HepG2 (cell line): ENCODE measurements at regions not wholly inside any gene's neighbourhood (a gene's known extent, or its start where the extent isn't known, plus 50 kb on each side); places are given as distances from the start of the nearest gene placed in this dataset.
"Not testable (repeated sequence)": the region's sequence is repeated elsewhere in the genome, so short reads cannot be mapped to it uniquely, and the experiment has no call there.

Experiments
- ATAC-seq: fragments of 200-7000 bp; cut with Tn5 transposase; 3 replicates; pipeline ENCODE4 v1.9.1; 2020; ENCODE audit warnings: mild to moderate bottlenecking, moderate library complexity
- BruUV-seq: library from RNA; stranded (reverse); fragments of 400-500 nt; replicated peaks from 2 replicates; lab custom pipeline; 2021; lab: Mats Ljungman, UMichigan
- CTCF ChIA-PET: fragments of 300-600 bp; formaldehyde crosslinking; extraction: SDS; loops from one replicate; lab custom pipeline; 2021; ENCODE audit warnings: low total read pairs, inconsistent platforms, low intra/inter-chr PET ratio; lab: Yijun Ruan, JAX
- POLR2A ChIA-PET: fragments of 350-600 bp; sonication (Branson Sonifier 250); formaldehyde crosslinking; loops from one replicate; lab custom pipeline; 2020; ENCODE audit warnings: antibody characterized with exemption, inconsistent platforms; lab: Yijun Ruan, JAX
- DNase-seq: peaks from one replicate; pipeline ENCODE4 v3.0.0-alpha.2; 2015; ENCODE audit warnings: low spot score
- FAIRE-seq: peaks from 3 replicates; lab custom pipeline; 2011; peaks lifted over from hg19 to GRCh38; lab: Jason Lieb, UNC
- H2AFZ ChIP-seq: one replicate; pipeline ENCODE4 v1.6.1; 2011; ENCODE audit warnings: low read length, inconsistent platforms
- H3K27ac ChIP-seq: fragments of 300-600 bp; 3 replicates; pipeline ENCODE4 v1.8.0; 2011; ENCODE audit warnings: mixed run types, mild to moderate bottlenecking, mixed read lengths, low read length, inconsistent platforms; ENCODE audit not compliant: insufficient read depth; ENCODE audit errors: extremely low read length
- H3K27me3 ChIP-seq, 2 experiments: fragments of 200-600 bp in 1 of 2; 2 replicates in 1 of 2; 3 replicates in 1 of 2; pipeline versions ENCODE4 v1.6.0 to v1.8.0; 2011; ENCODE audit warnings: low read length in 2 of 2, mild to moderate bottlenecking in 2 of 2, moderate library complexity in 2 of 2, inconsistent platforms in 1 of 2; ENCODE audit not compliant: insufficient read depth in 2 of 2, control insufficient read depth in 1 of 2
- H3K36me3 ChIP-seq, 2 experiments: fragments of 200-600 bp in 1 of 2; replicated peaks in 1 of 2; 2 replicates in 1 of 2; 3 replicates in 1 of 2; pipeline versions ENCODE4 v1.5.1 to v1.8.0; 2011; ENCODE audit warnings: low read length in 2 of 2, inconsistent platforms in 1 of 2; ENCODE audit not compliant: insufficient read depth in 2 of 2, control insufficient read depth in 1 of 2
- H3K4me1 ChIP-seq: 2 replicates; pipeline ENCODE4 v1.5.1; 2012; ENCODE audit warnings: low read length, inconsistent platforms; ENCODE audit not compliant: insufficient read depth
- H3K4me2 ChIP-seq: 2 replicates; pipeline ENCODE4 v1.6.0; 2011; ENCODE audit warnings: low read depth, low read length, inconsistent platforms
- H3K4me3 ChIP-seq, 3 experiments: fragments of 200-600 bp in 1 of 3; sonication (generic), shearing (Covaris generic) in 1 of 3; replicated peaks in 1 of 3; 2 replicates each; pipeline ENCODE4 v1.5.1; 2011 to 2016; ENCODE audit warnings: low read length in 3 of 3, inconsistent platforms in 2 of 3, low read depth in 2 of 3, mild to moderate bottlenecking in 2 of 3, control low read depth in 1 of 3, mixed read lengths in 1 of 3; ENCODE audit not compliant: insufficient read depth in 1 of 3
- H3K79me2 ChIP-seq: one replicate; pipeline ENCODE4 v1.6.1; 2011; ENCODE audit warnings: low read length, inconsistent platforms; ENCODE audit not compliant: insufficient read depth
- H3K9ac ChIP-seq: 2 replicates; pipeline ENCODE4 v1.6.0; 2011; ENCODE audit warnings: mild to moderate bottlenecking, low read depth, low read length, inconsistent platforms; ENCODE audit not compliant: insufficient read depth
- H3K9me3 ChIP-seq: 2 replicates; pipeline ENCODE4 v1.5.1; 2012; ENCODE audit warnings: mild to moderate bottlenecking, low read length
- H4K20me1 ChIP-seq: 2 replicates; pipeline ENCODE4 v1.6.0; 2011; ENCODE audit warnings: inconsistent platforms, mild to moderate bottlenecking, low read length, moderate library complexity; ENCODE audit not compliant: insufficient read depth
- HNF4A ChIP-seq: sonication (generic); formaldehyde crosslinking; IDR thresholded peaks from 2 replicates; pipeline ENCODE4 v1.4.0; 2020; ENCODE audit warnings: missing genetic modification reagents
- SRSF1 ChIP-seq: fragments of 200-400 bp; formaldehyde crosslinking; optimal IDR thresholded peaks from 2 replicates; pipeline ENCODE3; 2017; ENCODE audit warnings: mild to moderate bottlenecking, low read depth, low read length, moderate library complexity
- TBX2 ChIP-seq: sonication (generic); formaldehyde crosslinking; IDR thresholded peaks from 2 replicates; pipeline ENCODE4 v1.5.0; 2020; ENCODE audit warnings: missing genetic modification reagents, mild to moderate bottlenecking, borderline replicate concordance
- TMF1 ChIP-seq: sonication (generic); formaldehyde crosslinking; IDR thresholded peaks from 2 replicates; pipeline ENCODE4 v1.8.1; 2022; ENCODE audit warnings: low read depth, missing genetic modification reagents
- ZNF235 ChIP-seq: sonication (generic); formaldehyde crosslinking; IDR thresholded peaks from 2 replicates; pipeline ENCODE4 v1.8.1; 2023; ENCODE audit warnings: mild to moderate bottlenecking, missing genetic modification reagents, borderline replicate concordance
- ZNF383 ChIP-seq: sonication (generic); formaldehyde crosslinking; IDR thresholded peaks from 2 replicates; pipeline ENCODE4 v1.4.0; 2020; ENCODE audit warnings: missing genetic modification reagents, mild to moderate bottlenecking, borderline replicate concordance
- ZNF550 ChIP-seq: sonication (generic); formaldehyde crosslinking; IDR thresholded peaks from 2 replicates; pipeline ENCODE4 v1.4.0; 2020; ENCODE audit warnings: mild to moderate bottlenecking, missing genetic modification reagents, borderline replicate concordance
- ZNF607 ChIP-seq: sonication (generic); formaldehyde crosslinking; IDR thresholded peaks from 2 replicates; pipeline ENCODE4 v1.5.1; 2020; ENCODE audit warnings: missing genetic modification reagents, mild to moderate bottlenecking, borderline replicate concordance
- ZNF615 ChIP-seq: sonication (generic); formaldehyde crosslinking; IDR thresholded peaks from 2 replicates; pipeline ENCODE4 v1.5.0; 2020; ENCODE audit warnings: mild to moderate bottlenecking, missing genetic modification reagents, borderline replicate concordance
- WGBS: methylation state at CpG from one replicate; pipeline ENCODE4 v1.1.6; 2017; ENCODE audit warnings: low lambda C conversion rate; 5-methylcytosine and 5-hydroxymethylcytosine counted together
- in situ Hi-C: cut with HindIII; loops from 2 replicates; pipeline ENCODE4 v1.10.0; 2017; ENCODE audit warnings: low pct_unique_long_range_greater_than_20kb; ENCODE audit not compliant: extremely low pct_ligation_motif_present
- intact Hi-C: fragments of 100-400 bp; cut with micrococcal nuclease; formaldehyde crosslinking; loops from one replicate; pipeline ENCODE4 v1.10.0; 2022; ENCODE audit not compliant: unreplicated experiment

DNA sequence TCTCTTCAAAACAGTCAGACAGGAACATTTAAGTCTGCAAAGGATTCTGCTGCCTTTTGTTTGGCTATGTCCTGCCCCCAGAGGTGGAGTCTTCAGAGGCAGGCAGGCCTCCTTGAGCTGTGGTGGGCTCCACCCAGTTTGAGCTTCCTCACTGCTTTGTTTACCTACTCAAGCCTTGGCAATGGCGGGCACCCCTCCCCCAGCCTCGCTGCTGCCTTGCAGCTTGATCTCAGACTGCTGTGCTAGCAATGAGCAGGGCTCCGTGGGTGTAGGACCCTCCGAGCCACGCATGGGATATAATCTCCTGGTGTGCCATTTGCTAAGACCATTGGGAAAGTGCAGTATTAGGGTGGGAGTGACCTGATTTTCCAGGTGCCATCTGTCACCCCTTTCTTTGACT is 685.4 kb upstream of the ITGA1 start:
- POLR2A ChIA-PET, CTCF ChIA-PET, H3K27me3 ChIP-seq, DNase-seq, ATAC-seq, H3K9ac ChIP-seq, H3K4me2 ChIP-seq, H3K4me3 ChIP-seq, intact Hi-C loops, in situ Hi-C loops, FAIRE-seq, H4K20me1 ChIP-seq, BruUV-seq, H3K4me1 ChIP-seq, H3K79me2 ChIP-seq, H2AFZ ChIP-seq, H3K27ac ChIP-seq, H3K36me3 ChIP-seq, H3K9me3 ChIP-seq: not testable (repeated sequence)
- no CpG with 5 or more reads among the region's 5 CpGs for whole genome bisulfite sequencing

DNA sequence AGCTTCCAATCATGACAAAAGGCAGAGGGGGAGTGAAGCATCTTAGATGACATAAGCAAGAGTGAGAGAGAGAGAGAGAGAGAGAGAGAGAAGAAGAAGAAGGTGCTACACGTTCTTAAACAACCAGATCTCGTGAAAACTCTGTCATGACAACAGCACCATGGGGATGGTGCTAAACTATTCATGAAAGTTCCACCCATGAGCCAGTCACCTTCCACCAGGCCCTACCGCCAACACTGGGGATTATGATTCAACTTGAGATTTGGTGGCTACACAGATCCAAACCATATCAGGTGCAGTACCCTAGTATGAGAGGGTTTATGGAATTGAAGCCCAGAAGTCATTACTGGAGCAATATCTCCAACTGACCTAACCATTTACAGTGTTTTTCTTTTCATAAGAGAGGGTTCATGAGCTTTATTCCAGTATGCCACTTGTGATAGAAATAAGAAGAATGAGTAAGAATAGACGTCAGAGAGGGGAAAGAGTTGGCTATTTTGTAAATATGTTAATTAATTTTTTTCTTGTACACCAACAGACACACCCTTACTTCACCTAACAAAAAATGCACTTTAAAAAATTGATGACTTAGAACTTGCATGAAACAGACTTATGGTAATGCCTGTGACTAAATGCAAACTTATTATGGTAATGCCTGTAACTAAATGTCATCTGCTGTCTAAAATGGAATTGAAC is 680.4 kb upstream of the ITGA1 start:
- Histone ChIP-seq H3K27me3 (no peaks in the 10 kb centered on the region), H3K9me3 (peaks cover 21% of the 10 kb centered on the region), H3K79me2 (no peaks in the 10 kb centered on the region), H3K27ac (no peak overlapping the region), H4K20me1 (no peaks in the 10 kb centered on the region), H3K4me3 (no peak overlapping the region), H3K4me2 (no peak overlapping the region), H3K9ac (no peak overlapping the region), H3K36me3 (no peaks in the 10 kb centered on the region), H3K4me1 (no peaks in the 10 kb centered on the region), H2AFZ (no peak overlapping the region)
- CTCF ChIA-PET = no interaction called here
- POLR2A ChIA-PET = no interaction called here
- no TSS peak for BruUV-seq
- ATAC-seq = no peak
- intact Hi-C loops = no loop called here
- FAIRE-seq = no peak
- no peak for DNase-seq
- TF ChIP-seq ZNF383 (CRISPR knock-in tag) = no peak
- no peak for TF ChIP-seq HNF4A (CRISPR knock-in tag)
- TF ChIP-seq ZNF235 = no peak
- TF ChIP-seq TBX2 = no peak
- no peak for TF ChIP-seq ZNF607 (CRISPR knock-in tag)
- TF ChIP-seq ZNF615 = no peak
- no peak for TF ChIP-seq SRSF1
- TF ChIP-seq TMF1 (CRISPR knock-in tag) = no peak
- TF ChIP-seq ZNF550 (CRISPR knock-in tag) = no peak
- TF ChIP-seq, all 625 proteins: peak for 0
- in situ Hi-C loops = no loop called here
- 4% methylated on average over 4 of the region's 4 CpGs for WGBS
